GM12878 (cell line): ENCODE measurements at regions not wholly inside any gene's neighbourhood (a gene's known extent, or its start where the extent isn't known, plus 50 kb on each side); places are given as distances from the start of the nearest gene placed in this dataset.

ENCODE experiments used
- ATAC-seq: fragments of 200-7000 bp; cut with Tn5 transposase; 3 replicates; pipeline ENCODE4 v1.9.1; 2020; ENCODE audit warnings: mild to moderate bottlenecking, moderate library complexity
- BruUV-seq: library from RNA; stranded (reverse); fragments of 400-500 nt; replicated peaks from 2 replicates; lab custom pipeline; 2021; lab: Mats Ljungman, UMichigan
- CTCF ChIA-PET: fragments of 300-600 bp; sonication (Branson Sonifier 250); formaldehyde crosslinking; extraction: SDS; loops from one replicate; lab custom pipeline; 2021; ENCODE audit warnings: inconsistent platforms; lab: Yijun Ruan, JAX
- POLR2A ChIA-PET: fragments of 350-600 bp; formaldehyde crosslinking; extraction: SDS; loops from one replicate; lab custom pipeline; 2021; ENCODE audit warnings: inconsistent platforms; lab: Charles Lee
- RAD21 ChIA-PET: fragments of 300-600 bp; sonication (Branson Sonifier 250); formaldehyde crosslinking; loops from one replicate; lab custom pipeline; 2023; ENCODE audit warnings: antibody characterized with exemption; ENCODE audit not compliant: unreplicated experiment; lab: Charles Lee
- SMC1A ChIA-PET: fragments of 300-600 bp; sonication (Branson Sonifier 250); formaldehyde crosslinking; loops from one replicate; lab custom pipeline; 2023; ENCODE audit not compliant: unreplicated experiment, uncharacterized antibody; lab: Charles Lee
- DNase-seq: peaks from one replicate; pipeline ENCODE4 v3.0.0-alpha.2; 2011; ENCODE audit warnings: low read depth, low spot score
- FAIRE-seq: peaks from 3 replicates; lab custom pipeline; 2011; peaks lifted over from hg19 to GRCh38; lab: Jason Lieb, UNC
- H2AFZ ChIP-seq: 2 replicates; pipeline ENCODE4 v1.6.0; 2011; ENCODE audit warnings: low read depth, low read length, control low read depth; ENCODE audit not compliant: control insufficient read depth
- H3K27ac ChIP-seq: 2 replicates; pipeline ENCODE4 v1.5.1; 2011; ENCODE audit warnings: control low read depth; ENCODE audit not compliant: control insufficient read depth, insufficient read depth
- H3K27me3 ChIP-seq, 2 experiments: replicated peaks in 1 of 2; 2 replicates each; pipeline versions ENCODE4 v1.6.0 to v1.6.1; 2011; ENCODE audit warnings: low read length in 1 of 2; ENCODE audit not compliant: control insufficient read depth in 2 of 2, insufficient read depth in 2 of 2
- H3K36me3 ChIP-seq, 2 experiments: 2 replicates each; pipeline ENCODE4 v1.5.1; 2011; ENCODE audit warnings: low read length in 1 of 2; ENCODE audit not compliant: control insufficient read depth in 2 of 2, insufficient read depth in 2 of 2
- H3K4me1 ChIP-seq: 2 replicates; pipeline ENCODE4 v1.6.1; 2011; ENCODE audit warnings: mild to moderate bottlenecking, low read length, moderate library complexity, mixed read lengths; ENCODE audit not compliant: control insufficient read depth, insufficient read depth
- H3K4me2 ChIP-seq: 2 replicates; pipeline ENCODE4 v1.6.0; 2011; ENCODE audit warnings: control low read depth; ENCODE audit not compliant: control insufficient read depth, insufficient read depth
- H3K4me3 ChIP-seq: fragments of 200-600 bp; sonication (generic); 2 replicates; pipeline ENCODE4 v1.5.1; 2016
- H3K79me2 ChIP-seq: 2 replicates; pipeline ENCODE4 v1.6.0; 2011; ENCODE audit warnings: low read length; ENCODE audit not compliant: control insufficient read depth, insufficient read depth
- H3K9ac ChIP-seq: 2 replicates; pipeline ENCODE4 v1.8.0; 2011; ENCODE audit warnings: low read length, control low read depth, mixed read lengths; ENCODE audit not compliant: control insufficient read depth, insufficient read depth
- H3K9me3 ChIP-seq: replicated peaks from 3 replicates; pipeline ENCODE4 v1.5.1; 2011; ENCODE audit warnings: mild to moderate bottlenecking, low read length; ENCODE audit not compliant: control insufficient read depth, insufficient read depth
- H4K20me1 ChIP-seq: 2 replicates; pipeline ENCODE4 v1.6.0; 2011; ENCODE audit not compliant: control insufficient read depth, insufficient read depth
- ATF7 ChIP-seq: fragments of 450-650 bp; IDR thresholded peaks from 2 replicates; pipeline ENCODE4 v1.6.1; 2016; ENCODE audit warnings: low read depth, mild to moderate bottlenecking
- BRCA1 ChIP-seq: IDR thresholded peaks from 2 replicates; pipeline ENCODE4 v1.6.1; 2011; ENCODE audit warnings: low read depth, low read length, improper control_type of control experiment
- E2F8 ChIP-seq: fragments of 450-650 bp; IDR thresholded peaks from 2 replicates; pipeline ENCODE4 v1.6.1; 2018; ENCODE audit warnings: mild to moderate bottlenecking, low read depth, moderate library complexity; ENCODE audit not compliant: partially characterized antibody
- HSF1 ChIP-seq: fragments of 150-350 bp; IDR thresholded peaks from 2 replicates; pipeline ENCODE4 v1.6.1; 2014; ENCODE audit warnings: mild to moderate bottlenecking, low read depth, low read length
- MTA3 ChIP-seq: IDR thresholded peaks from 2 replicates; pipeline ENCODE4 v1.6.1; 2012; ENCODE audit warnings: low read length, inconsistent platforms, borderline replicate concordance
- NBN ChIP-seq: fragments of 450-650 bp; IDR thresholded peaks from 2 replicates; pipeline ENCODE4 v1.6.1; 2016
- RFX5 ChIP-seq: IDR thresholded peaks from 2 replicates; pipeline ENCODE4 v1.6.1; 2011; ENCODE audit warnings: low read depth, low read length, improper control_type of control experiment
- SREBF2 ChIP-seq: IDR thresholded peaks from 2 replicates; pipeline ENCODE4 v1.6.1; 2012; ENCODE audit warnings: mild to moderate bottlenecking, low read length
- TBL1XR1 ChIP-seq: IDR thresholded peaks from 2 replicates; pipeline ENCODE4 v1.6.1; 2012; ENCODE audit warnings: low read depth, low read length, improper control_type of control experiment
- ZBTB11 ChIP-seq: fragments of 450-650 bp; formaldehyde crosslinking; IDR thresholded peaks from 2 replicates; pipeline ENCODE4 v1.5.0; 2022; ENCODE audit warnings: mild to moderate bottlenecking, missing genetic modification characterization
- ZBTB4 ChIP-seq: fragments of 450-650 bp; formaldehyde crosslinking; IDR thresholded peaks from 2 replicates; pipeline ENCODE4 v1.4.0; 2022; ENCODE audit warnings: mild to moderate bottlenecking, moderate library complexity
- WGBS: methylation state at CpG from one replicate; pipeline ENCODE4 v1.1.6; 2016; ENCODE audit warnings: low lambda C conversion rate; ENCODE audit not compliant: insufficient replicate concordance, insufficient coverage; ENCODE audit errors: missing lambda C conversion rate; 5-methylcytosine and 5-hydroxymethylcytosine counted together
- in situ Hi-C: fragments of 300-500 bp; cut with MboI; formaldehyde crosslinking; loops from 9 replicates; pipeline ENCODE4 v1.14.3; 2018; ENCODE audit warnings: mixed read lengths
- intact Hi-C: fragments of 100-400 bp; cut with micrococcal nuclease; formaldehyde crosslinking; loops from one replicate; pipeline ENCODE4 v1.14.2; 2022; ENCODE audit not compliant: unreplicated experiment

DNA sequence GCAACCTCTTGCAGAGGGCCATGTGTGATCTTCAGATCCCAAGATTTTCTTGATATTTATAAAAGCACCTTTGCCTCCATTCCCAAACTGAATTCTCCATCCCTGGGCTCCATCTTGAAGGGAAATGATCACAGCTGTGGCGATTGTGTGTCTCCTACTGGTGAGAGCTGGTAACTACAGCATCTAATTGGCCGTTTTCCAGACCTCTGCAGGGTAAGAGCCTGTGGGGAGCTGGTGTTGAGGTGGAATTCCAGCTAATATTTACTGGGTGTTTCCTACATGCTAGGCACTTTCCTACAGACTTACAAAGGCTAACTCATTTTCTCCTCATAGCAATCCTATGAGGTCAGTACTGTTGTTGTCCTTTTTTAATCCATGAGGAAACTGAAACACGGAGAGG is 59.2 kb upstream of the FNDC1 start:
- no peak for DNase-seq
- Histone ChIP-seq H3K9me3 (no peaks in the 10 kb centered on the region), H3K4me3 (no peak overlapping the region), H4K20me1 (no peaks in the 10 kb centered on the region), H3K27ac (no peak overlapping the region), H3K27me3 (peaks cover 0 to 3% of the 10 kb centered on the region in 2 experiments; a peak in 1 of 4 replicates), H3K4me2 (no peak overlapping the region), H3K79me2 (no peaks in the 10 kb centered on the region), H3K36me3 (no peaks in the 10 kb centered on the region), H3K9ac (no peak overlapping the region), H2AFZ (no peak overlapping the region), H3K4me1 (peaks cover 36% of the 10 kb centered on the region)
- RAD21 ChIA-PET = interaction anchor here (0.7 to 10.5 kb wide), 12 partner anchors 9 to 110 kb away, joined by 3 to 298 read pairs (median 8); partner anchors contain the start of genes RSPH3 and TAGAP
- WGBS = 31% methylated on average over 3 of the region's 3 CpGs
- in situ Hi-C loops = no loop called here
- SMC1A ChIA-PET = interaction anchor here (0.8 to 20.8 kb wide), 13 partner anchors 9 to 133 kb away, joined by 3 to 517 read pairs (median 5); partner anchors contain the start of genes RSPH3 and TAGAP
- BruUV-seq = no TSS peak
- POLR2A ChIA-PET = interaction anchor here (0.8 to 8.3 kb wide), 7 partner anchors 8 to 110 kb away, joined by 3 to 79 read pairs (median 4); partner anchors contain the start of genes RSPH3 and TAGAP
- no peak for ATAC-seq
- intact Hi-C loops = no loop called here
- CTCF ChIA-PET = interaction anchor here (0.8 to 20.8 kb wide), 25 partner anchors 9 to 466 kb away, joined by 3 to 631 read pairs (median 5); partner anchors contain the start of genes DYNLT1, RSPH3 and TAGAP
- no peak for FAIRE-seq
- no peak for TF ChIP-seq BRCA1
- TF ChIP-seq TBL1XR1 = no peak
- TF ChIP-seq E2F8 = no peak
- TF ChIP-seq ZBTB4 (CRISPR knock-in tag) = no peak
- no peak for TF ChIP-seq RFX5
- TF ChIP-seq ZBTB11 (CRISPR knock-in tag) = no peak
- no peak for TF ChIP-seq MTA3
- TF ChIP-seq SREBF2 = no peak
- TF ChIP-seq HSF1 = no peak
- TF ChIP-seq ATF7 = no peak
- TF ChIP-seq NBN = no peak
